Stimulated activated CD4-positive, alpha-beta T cell treated with anti-CD3 and anti-CD28 coated beads, Interleukin-15, amount 100 ng/mL, for 24 hours (primary cell): ENCODE measurements at regions not wholly inside any gene's neighbourhood (a gene's known extent, or its start where the extent isn't known, plus 50 kb on each side); places are given as distances from the start of the nearest gene placed in this dataset.

Source experiments
- DNase-seq: peaks from one replicate; pipeline ENCODE4 v3.0.0-alpha.2; 2020

DNA sequence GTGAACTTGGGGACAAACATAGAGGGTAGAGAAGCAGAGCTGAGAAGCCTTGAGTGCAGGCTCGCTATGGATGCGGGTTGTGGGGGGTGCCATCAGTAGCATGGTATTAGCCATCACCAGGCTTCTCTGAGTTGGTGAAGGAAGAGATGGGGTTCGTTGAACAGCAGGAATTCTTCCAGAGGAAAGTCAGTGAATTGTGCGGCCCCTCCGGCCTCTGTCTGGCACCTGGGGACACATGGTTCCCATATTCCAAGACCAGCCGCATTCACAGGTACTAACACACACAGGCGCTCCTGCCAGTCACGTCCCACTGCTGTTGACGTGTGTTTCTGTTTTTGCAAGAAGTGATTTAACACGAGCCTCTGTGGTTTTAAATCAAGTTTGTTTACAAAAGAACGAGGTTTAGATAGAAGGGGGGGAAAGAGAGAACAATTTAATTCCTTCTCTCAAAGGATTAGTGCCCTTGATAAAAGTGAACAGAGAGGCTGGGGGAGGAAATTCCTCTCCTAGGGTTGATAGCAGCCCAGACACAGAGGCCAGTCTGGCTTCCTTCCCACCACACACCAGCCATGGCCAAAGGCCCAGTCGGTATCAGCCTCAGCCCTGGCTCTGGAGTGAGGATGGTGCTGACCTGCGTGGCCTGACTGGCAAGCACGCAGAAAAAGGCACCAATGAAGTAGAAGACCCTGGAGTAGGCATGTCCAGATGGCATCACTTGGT is 252.6 kb upstream of the IGFBP3 start:
- no peak for DNase-seq

DNA sequence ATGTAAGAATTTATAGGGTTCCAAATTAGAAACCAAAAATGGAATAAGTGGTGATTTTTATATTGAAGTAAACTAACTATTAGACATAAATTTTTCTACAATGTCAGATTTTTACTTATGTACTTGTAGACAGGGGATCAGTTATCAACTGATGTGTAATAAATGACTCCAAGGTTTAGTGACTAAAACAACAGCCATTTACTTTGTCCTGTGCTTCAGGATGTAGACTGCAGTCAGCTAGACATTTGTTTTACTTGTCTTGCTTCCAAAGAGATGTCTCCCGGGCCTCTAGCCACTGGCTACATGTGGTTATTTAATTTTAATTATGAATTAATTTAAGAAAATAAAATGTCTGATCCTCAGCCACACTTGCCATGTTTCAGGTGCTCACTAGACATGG is 249.7 kb upstream of the IGFBP3 start:
- no peak for DNase-seq

GRCh38 chr7:46170021-46170420 is 248.9 kb upstream of the IGFBP3 start:
- no peak for DNase-seq

- DNase-seq: no peak
Observed at GRCh38 chr7:46169384-46169755, 248.3 kb upstream of the IGFBP3 start.

- no peak for DNase-seq
Observed at GRCh38 chr7:46168671-46169383, 247.8 kb upstream of the IGFBP3 start.

DNA sequence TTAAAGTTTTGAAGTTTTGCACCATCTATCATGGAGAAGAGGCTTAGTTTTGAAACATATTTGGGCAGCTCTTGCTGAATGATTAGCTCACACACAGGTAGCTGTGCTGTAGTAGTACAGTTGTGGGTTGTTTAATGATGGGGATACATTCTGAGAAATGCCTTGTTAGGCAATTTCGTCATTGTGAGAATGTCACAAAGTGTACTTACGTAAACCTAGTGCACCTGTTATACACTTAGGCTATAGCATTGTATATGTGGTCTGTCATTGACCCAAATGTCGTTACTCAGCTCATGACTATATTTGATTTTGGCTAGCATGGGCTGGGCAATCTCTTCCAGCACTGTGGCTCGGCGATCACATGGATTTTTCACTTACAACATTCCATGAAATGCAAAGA is 247.2 kb upstream of the IGFBP3 start:
- no peak for DNase-seq

DNA sequence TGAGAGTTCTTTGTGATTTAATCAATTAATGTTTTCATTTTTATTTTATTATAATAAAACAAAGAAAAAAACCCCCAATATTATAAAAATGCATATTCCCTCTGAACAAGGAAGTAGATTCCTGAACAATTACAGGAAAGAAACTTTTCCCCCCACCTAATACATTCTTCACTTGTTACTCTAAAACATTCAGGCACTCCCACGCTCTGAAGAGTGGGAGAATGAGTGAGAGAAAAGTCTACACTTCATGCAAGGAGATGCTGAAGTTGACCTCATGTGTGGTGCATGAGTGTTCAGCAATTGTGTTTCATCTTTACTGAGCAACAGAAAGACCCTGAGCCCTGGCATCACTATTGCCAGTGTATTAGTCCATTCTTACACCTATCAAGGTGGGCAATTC is 244.2 kb upstream of the IGFBP3 start:
- DNase-seq: no peak

DNA sequence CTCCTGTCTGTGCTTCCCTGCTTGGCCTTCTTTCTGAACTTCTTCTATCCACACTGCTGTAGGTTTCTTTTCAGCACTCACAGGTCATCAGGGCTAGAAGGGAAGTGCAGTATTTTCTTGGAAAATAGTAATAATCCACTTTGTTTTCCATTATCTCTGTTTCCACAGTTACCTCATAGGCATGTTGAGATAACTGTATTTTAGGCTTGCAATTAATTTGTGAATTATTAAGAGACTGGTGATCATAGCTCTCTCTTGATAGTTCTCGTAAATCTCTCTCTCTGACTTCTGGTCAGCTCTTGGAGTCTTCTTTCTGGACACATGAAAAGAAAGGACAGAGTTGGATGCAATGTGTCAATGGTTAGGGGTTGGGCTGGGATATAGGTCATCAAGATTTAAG is 243.6 kb upstream of the IGFBP3 start:
- no peak for DNase-seq

- no peak for DNase-seq
Observed at GRCh38 chr7:46163246-46163645, 242.2 kb upstream of the IGFBP3 start.

GRCh38 chr7:46162609-46163008 is 241.5 kb upstream of the IGFBP3 start:
- DNase-seq: no peak

DNA sequence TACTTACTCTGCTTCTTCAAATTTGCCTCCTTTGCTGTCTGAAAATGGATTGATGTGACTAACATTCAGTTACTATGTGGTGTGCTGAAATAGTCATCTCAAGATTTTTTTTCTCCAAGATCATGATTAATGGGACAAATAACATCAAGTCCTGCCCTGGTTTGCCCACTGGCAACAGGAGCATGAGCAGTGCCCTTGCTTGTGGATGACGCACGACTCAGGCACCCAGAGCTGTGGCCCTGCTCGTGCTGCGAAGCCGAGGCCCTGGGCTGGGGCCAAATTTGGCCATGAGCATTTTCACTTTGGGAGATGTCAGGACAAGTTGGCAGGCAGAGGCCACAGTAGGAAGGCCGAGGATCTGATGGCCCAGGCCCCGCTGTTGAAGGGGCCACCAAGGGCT is 239.8 kb upstream of the IGFBP3 start:
- no peak for DNase-seq

- no peak for DNase-seq
Observed at GRCh38 chr7:46157931-46158330, 236.9 kb upstream of the IGFBP3 start.

DNA sequence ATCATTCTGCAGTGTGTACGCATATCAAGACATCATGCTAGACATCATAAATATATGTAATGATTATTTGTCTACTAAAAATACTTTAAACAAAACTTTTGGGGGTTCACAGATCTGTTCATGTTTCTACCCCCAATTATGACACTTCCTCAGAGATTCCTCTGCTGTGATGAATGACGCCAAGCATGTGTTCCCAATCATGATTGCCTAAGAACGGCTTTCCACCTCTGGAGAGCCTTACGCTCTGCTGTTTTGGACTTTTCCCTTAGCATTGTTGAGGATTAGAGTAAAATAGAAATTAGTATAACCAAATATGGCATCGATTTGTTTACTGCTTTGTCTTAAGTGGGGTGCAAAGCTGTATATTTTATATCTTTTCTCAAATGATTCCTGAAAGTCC is 236.3 kb upstream of the IGFBP3 start:
- no peak for DNase-seq

DNA sequence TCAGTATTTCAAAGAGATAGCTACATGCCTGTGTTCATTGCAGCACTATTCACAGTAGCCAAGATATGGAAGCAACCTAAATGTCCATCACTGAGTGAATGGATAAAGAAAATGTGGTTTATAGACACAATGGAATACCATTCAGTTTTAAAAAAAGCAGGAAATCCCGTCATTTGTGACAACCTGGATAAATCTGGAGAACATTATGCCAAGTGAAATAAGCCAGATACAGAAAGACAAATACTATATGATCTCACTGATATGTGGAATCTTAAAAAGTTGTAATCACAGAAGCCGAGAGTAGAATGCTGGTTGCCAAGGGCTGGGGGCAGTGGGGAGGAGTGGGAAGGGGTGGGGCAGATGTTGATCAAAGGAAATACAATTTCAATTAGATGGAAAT is 235.8 kb upstream of the IGFBP3 start:
- no peak for DNase-seq

DNA sequence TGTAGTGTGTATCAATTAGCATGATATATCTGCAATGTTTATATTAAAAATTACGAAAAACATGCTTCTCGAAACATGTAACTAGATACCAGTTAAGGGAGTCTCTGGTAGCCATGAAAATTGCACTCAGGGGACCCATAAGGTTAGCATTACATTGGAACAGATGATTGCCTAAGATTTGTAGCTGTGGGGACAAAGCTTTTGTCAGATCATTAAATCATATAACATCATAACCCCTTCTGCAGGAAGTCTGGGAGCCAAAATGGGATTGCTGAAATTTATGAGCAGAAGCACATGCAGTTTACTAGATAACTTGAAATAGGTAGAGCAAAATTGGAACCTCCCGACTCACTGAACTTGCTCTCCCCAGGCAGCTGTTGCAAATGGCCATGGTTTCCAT is 235.0 kb upstream of the IGFBP3 start:
- no peak for DNase-seq

DNA sequence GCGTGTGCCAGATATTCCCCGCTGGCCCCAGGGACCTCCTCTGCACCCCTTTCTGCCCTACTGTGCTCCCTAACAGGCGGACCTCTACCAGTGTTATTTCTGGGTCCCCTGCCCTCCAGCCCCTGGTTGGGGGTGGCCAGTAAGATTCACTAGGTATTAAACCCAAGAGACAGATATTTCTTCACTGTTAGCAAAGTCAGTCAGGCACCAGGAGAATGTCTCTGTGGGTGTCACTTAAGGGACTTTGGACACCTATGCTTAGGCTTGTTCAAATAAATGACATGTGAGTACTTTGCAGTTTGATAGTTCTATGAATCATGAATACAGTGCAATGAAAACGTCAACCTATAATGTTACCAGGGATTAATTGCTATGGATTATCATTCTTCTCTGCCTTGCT is 234.3 kb upstream of the IGFBP3 start:
- DNase-seq: no peak

DNA sequence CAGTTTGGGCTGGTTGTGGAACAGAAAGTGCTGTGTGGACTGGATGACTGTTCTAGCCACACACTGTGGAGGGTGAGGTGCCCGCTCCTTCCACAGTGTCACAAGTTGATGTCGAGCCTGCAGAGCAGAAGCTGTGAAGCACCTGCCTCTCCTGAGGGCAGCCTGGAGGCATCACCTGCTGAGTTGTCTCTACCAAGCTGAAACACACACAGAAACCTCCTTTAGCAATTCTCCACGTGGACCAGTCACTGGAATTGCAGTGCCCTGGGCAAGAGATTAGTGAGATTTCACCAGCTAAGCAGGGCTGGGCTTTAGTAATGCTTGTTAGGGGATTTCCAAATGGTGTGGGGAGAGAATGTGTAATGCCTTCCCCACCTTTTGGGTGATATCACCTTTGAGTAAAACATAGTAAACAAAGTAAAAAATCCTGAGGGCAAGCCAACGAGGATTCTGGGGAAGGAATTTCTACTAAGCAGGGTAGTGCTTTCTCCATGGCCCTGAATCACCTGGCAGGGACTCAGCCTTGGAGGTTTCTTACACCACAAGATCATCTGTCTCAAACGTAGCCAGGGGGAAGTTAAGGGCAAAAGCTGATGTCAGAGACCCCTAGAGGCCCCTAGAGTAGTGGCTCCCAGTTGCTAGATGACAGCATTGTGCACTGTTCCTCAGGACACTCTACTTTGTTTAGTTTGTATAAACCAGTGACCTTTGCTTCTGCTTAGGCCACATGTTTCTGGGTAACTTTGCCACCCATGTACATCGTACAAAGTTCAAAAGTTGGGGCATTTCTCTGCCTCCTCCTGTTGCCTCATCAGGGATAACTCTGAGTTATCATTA is 233.1 kb upstream of the IGFBP3 start:
- no peak for DNase-seq

GRCh38 chr7:46153583-46153950 is 232.5 kb upstream of the IGFBP3 start:
- DNase-seq: no peak

DNA sequence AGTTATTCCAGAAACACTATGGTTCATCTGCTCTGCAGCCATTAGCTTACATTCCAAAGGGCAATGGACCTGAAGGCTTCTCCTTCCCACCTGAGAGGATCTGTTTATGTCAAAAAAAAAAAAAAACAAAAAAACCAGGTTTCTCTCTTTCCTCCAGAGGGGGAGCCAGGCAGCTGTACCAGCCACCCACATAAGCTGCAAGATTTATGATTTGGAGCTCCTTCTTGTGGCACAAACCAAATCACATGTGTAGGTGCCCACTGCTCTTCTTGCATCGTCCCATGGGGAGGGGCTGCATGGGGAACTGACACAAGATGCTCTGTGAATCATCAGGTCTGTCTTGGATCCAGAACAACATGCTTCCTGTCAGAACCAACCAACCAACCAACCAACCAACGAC is 231.6 kb upstream of the IGFBP3 start:
- no peak for DNase-seq

DNA sequence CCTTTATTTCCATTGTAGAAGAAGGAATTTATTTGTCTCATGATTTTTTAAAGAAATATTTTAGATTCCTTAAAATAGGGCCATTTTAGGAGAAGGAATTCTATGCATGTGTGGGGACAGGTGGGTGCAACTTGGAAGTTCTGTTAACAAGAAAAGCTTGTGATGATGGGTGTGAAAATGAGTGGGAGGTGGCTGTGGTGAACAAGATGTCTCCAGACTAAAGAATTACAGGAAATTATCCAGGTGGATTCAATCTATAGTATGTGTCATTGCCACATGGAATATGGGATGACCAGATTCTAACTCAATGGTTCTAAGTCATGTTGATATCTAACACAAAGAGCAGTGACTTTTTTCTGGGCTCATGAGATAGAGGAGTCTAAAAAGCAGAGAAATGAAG is 229.6 kb upstream of the IGFBP3 start:
- DNase-seq: no peak

DNA sequence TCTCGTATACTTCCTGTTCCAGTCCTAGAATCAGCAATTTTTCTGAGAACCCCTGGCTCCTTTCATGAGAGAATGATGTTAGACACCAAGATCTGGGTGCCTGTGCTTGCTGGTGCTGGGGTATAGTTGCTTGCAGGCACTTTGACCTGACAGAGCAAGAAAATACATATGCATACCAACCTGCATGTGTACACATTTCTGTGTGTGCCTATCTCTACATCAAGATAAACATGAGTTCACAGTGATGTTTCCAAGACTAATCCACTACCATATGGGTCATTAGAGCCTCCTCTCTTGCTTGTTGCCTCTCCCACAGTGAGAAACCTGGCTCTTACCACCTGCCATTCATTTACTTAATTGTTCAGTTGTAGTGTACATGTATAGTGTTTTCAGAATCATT is 229.1 kb upstream of the IGFBP3 start:
- DNase-seq: no peak

- DNase-seq: no peak
Observed at GRCh38 chr7:46147871-46148270, 226.8 kb upstream of the IGFBP3 start.

DNA sequence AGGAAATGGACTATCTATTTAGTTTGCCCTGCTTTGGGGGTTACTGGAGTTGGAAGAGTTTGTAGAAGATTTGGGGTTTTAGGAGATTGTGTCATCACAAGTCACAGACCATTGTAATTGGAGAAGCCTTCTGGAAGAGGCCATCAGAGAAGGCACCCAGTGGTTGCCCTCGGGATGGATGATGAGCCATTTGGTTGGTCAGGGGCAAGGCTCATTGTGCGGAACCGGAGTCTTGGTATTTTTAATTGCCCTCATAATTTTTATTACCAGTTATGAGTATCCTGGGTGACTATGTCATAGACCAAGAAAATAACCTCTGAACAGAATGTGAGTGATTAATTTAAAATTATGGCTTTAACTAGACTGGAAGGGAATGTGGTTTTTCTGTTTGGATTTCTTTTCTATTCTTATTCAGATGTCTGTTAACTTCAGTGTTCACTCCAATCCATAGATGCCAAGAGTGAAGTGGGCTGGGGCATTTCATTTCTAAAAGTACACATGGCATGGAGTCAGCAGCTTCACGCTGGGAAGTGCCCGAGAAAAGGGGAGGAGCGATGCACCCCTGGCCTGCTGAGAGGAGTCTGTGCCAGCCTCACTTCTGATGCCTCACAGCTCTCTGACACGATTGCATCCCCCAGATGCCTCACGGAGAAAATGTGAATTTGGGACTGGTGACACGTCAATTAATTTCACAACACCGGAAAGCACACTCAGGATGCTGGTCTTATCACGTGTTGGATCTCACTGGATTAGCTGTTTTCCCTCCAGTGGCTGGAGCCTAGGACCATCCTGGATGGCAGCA is 225.6 kb upstream of the IGFBP3 start:
- no peak for DNase-seq
